LNCAP (cell line): ENCODE measurements at regions not wholly inside any gene's neighbourhood (a gene's known extent, or its start where the extent isn't known, plus 50 kb on each side); places are given as distances from the start of the nearest gene placed in this dataset.

Experiments
- TF ChIP-seq, protein P1 (sequence below): fragments of 450-650 bp; IDR thresholded peaks from 2 replicates; pipeline ENCODE4 v1.5.1; 2017; ENCODE audit warnings: mild to moderate bottlenecking

DNA sequence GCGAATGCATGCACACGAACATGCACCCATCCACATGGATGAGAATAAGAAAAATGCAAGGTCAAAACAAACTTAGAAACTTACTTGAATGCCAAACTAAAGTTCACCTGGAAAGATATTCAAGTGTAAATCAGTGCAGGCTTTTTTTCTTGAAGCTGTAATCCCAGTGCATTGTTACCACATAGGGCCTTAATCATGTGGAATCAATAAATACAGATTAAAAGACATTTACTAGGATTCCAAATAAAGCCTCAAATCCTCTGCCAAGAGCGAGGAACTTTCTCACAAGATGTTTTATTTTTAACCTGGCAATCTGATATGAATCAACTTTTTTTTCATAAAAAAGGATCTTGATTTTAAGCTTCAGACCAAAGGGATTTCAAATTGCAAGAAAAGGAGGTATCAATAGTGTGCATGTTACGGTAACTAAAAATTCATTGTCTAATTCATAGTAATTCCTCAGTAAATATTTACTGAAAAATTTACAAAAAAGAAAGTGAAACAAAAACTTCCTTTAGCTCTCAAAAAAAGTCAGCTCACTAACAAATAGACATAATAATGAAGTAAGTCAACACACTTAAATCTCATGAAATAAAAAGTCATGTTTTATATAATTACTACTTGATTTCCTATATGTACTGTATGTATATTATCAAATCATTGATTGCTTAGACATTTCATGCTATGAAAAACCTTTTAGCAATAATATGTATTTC, 978.6 kb downstream of the PLOD2 start:
- TF ChIP-seq, protein P1, sequence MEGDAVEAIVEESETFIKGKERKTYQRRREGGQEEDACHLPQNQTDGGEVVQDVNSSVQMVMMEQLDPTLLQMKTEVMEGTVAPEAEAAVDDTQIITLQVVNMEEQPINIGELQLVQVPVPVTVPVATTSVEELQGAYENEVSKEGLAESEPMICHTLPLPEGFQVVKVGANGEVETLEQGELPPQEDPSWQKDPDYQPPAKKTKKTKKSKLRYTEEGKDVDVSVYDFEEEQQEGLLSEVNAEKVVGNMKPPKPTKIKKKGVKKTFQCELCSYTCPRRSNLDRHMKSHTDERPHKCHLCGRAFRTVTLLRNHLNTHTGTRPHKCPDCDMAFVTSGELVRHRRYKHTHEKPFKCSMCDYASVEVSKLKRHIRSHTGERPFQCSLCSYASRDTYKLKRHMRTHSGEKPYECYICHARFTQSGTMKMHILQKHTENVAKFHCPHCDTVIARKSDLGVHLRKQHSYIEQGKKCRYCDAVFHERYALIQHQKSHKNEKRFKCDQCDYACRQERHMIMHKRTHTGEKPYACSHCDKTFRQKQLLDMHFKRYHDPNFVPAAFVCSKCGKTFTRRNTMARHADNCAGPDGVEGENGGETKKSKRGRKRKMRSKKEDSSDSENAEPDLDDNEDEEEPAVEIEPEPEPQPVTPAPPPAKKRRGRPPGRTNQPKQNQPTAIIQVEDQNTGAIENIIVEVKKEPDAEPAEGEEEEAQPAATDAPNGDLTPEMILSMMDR = no peak

DNA sequence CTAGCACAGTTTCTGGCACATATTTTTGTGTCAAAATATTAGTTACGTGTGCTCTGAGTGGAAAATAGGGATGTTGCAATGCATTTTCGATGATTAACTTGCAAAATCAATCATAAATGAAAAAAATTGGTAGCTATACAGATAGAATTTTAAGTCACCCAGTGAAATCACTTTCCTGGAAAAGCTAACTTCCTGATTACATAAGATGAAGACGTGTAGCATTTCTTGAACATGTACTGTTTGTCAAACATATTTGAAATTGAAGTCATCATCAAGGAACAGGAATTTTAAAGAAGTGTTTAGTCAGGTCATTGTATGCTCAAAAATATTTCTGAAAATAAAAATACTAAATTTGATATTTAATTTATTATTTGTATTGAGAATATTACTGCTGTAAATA, 977.7 kb downstream of the PLOD2 start:
- TF ChIP-seq, protein P1 = no peak

DNA sequence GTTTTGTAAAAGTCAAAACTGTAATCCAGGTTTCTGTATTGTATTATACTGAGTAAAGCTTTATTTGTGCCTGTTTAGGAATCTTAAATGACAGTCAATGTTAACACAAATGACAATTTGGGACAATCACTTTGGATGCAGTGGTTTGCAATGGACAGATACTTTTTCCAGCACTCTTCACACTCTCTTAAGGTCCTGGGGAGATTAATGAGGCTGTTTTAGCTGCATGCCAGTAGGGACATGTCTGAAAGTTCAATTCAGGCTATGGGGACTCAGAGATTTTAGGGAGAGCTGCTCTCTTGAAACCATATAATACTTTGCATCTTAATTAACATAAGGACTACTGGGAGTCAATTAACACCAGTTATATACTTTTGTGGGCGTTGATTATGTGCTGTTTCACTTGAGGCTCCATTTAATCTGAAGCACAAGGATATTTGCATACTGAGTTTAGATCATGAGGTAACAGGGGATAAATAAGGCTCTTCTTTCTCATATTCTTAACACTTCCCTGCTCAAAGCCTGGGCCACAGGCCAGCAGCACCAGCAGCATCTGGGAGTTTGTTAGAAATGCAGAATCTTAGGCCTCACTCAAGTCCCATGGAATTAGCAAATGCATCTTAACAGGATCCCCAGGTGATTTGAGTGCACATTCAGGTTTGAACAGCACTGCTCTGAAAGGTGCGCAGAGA, 972.8 kb downstream of the PLOD2 start:
- TF ChIP-seq, protein P1 = no peak

DNA sequence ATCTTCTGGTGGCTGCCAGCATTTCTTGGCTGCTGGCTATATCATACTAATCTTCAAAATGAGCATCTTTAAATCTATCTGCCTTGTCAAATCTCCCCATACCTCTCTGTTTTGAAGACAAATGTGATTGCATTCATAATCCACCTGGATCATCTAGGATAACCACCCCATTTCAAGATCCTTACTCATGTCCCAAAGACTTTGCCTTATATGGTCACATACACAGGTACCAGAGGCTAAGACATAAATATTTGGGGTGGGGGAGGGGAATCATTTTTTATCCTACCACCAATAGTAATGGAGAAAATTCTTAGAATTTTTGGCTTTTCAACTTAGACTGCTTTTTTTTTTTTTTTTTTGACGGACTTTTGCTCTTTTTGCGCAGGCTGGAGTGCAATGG, 970.8 kb downstream of the PLOD2 start:
- TF ChIP-seq, protein P1 = no peak

DNA sequence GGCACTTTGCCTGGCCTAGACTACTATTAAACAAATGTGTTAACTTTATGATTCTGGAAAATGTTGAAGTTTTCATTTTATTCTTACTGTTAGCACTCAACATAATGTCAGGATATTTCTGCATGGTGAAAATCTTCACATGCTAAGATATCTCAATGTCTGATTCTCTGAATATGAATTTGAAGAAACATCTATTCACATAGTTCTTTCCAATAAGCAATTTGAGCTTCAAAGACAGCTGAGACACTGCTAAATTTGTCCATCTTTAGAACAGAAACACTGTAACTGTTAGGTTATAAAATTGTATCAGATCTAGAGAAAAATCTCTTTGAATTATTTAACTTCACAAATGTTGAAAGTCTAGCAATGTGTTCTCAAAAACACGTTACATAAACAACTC, 970.2 kb downstream of the PLOD2 start:
- TF ChIP-seq, protein P1 = no peak

DNA sequence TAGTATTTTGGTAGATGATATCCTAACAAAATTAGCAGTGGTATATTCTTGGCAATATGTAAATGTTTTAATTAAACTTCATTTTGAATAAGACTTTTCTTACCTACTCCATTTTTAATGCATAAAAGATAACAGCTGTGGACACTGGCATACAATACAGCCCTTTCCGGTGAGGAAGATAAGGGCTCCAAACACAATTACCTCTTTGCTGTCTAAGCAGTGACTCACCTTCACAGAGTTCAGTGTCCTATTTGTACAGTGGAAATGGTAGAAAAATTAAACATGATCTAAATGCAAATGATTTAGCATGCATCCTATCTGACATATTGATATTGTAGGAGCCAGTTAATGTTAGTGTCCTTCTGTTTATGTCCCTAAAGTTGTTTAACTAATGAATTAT, 969.4 kb downstream of the PLOD2 start:
- TF ChIP-seq, protein P1 = no peak

DNA sequence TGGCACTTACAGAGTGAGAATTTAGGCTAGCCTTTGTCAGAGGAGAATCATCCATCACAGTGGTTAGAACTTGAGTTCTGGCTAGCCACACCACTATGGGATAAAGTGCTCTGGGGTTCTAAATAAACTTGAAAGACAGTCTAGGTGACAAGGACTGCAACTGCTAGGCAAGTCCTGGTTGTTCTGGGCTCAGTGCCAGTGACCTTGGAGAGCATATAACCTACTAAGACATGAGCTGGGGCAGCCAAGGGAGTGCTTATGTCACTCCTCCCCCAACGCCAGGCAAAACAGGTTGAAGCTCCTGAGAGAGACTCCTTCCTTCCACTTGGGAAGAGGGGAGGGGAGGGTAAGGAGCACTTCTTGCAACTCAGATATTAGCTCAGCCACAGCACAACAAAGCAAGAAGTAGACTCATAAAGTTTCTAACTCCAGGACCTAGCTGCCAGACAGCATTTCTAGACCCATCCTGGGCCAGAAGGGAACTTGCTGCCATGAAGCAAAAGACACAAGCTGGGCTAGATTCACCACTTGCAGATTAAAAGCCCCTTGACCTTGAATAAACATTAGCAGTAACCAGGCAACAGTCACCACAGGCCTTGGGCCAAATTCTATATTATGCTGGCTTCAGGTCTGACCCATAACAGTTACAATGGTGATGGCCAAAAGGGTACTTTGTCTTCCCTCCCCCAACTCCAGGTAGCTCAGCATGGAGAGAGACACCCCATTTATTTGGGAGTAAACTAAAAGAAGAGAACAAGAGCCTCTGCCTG, 963.7 kb downstream of the PLOD2 start:
- TF ChIP-seq, protein P1 = no peak
